Heart left ventricle (tissue), 13 donors: ENCODE measurements at regions not wholly inside any gene's neighbourhood (a gene's known extent, or its start where the extent isn't known, plus 50 kb on each side); places are given as distances from the start of the nearest gene placed in this dataset.

Experiments
- CTCF ChIP-seq, 12 donors: fragments of 200-600 bp; sonication (generic) in 4 of 12; IDR thresholded peaks; one replicate each; pipeline versions ENCODE4 v1.5.0 to v1.8.0; 2018 to 2022; ENCODE audit warnings: antibody characterized with exemption in 12 of 12, mild to moderate bottlenecking in 5 of 12
- POLR2A ChIP-seq, 2 donors: fragments of 450-650 bp; IDR thresholded peaks; one replicate each; pipeline ENCODE4 v1.6.1; 2017; ENCODE audit warnings: antibody characterized with exemption in 2 of 2, mild to moderate bottlenecking in 2 of 2, moderate library complexity in 2 of 2
- donor health status: ischemic (EF 13 %, LVEDD 7.1; RV severe dilation, severe dysfunction).
- donor health status: DM: no; HTN: yes; CAD: no.
- donor health status: DM: no; HTN: no; CAD: no.
- donor health status: ischemic (EF 25% LVEDD 6.9; RV normal size, moderate dysfunction).
- donor health status: ischemic (EF 25% LVEDD 5.7; RV mildly dilated, moderate dysfunction).
- donor health status: ischemic (EF 35%, LVEDD 5.7; RV mildly dilated, moderate dysfunction).
- donor health status: nonischemic (EF 11% LVEDD 7.7; RV severe dilation, severe dysfunction).
- donor health status: DM: yes; HTN: yes; CAD: no.
- donor health status: PGD.
- donor health status: ischemic (EF 29% LVEDD 5.4; RV normal size, mild dysfunction).
- donor health status: nonischemic (EF 23%, LVEDD 6.1; RV moderate dilation, normal function).

- TF ChIP-seq CTCF (IDR thresholded peaks at IDR 0.05) (no peak), POLR2A (IDR thresholded peaks at IDR 0.05) (no peak)
These were observed 776.8 kb downstream of the BCL11A start for GRCh38 chr2:59776726-59777008.
